GM21717 (cell line): ENCODE measurements at regions not wholly inside any gene's neighbourhood (a gene's known extent, or its start where the extent isn't known, plus 50 kb on each side); places are given as distances from the start of the nearest gene placed in this dataset.

Experiments
- ATAC-seq: cut with Tn5 transposase; IDR thresholded peaks from one replicate; pipeline ENCODE4 v1.9.1; 2021; ENCODE audit warnings: mild to moderate bottlenecking, moderate library complexity; ENCODE audit not compliant: unreplicated experiment

DNA sequence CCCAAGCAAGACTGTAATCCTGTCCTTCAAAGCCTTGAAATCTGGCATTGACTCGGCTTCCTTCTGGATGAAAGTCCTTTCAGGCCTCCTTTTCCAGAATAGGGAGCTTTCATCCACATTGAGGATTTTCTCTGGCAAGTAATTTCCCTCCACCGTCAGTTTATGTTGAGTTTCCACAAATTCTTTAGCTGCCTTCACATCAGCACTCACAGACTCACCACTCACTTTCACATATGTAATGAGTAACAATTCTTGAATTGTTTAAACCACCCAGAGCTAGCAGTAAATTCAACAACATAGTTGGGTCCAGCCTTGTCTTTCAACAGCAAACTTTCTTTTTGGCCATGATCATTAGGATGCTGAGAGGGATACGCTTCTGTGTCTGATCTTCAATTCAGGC lies 84.3 kb upstream of the PRDM11 start:
- no peak for ATAC-seq

DNA sequence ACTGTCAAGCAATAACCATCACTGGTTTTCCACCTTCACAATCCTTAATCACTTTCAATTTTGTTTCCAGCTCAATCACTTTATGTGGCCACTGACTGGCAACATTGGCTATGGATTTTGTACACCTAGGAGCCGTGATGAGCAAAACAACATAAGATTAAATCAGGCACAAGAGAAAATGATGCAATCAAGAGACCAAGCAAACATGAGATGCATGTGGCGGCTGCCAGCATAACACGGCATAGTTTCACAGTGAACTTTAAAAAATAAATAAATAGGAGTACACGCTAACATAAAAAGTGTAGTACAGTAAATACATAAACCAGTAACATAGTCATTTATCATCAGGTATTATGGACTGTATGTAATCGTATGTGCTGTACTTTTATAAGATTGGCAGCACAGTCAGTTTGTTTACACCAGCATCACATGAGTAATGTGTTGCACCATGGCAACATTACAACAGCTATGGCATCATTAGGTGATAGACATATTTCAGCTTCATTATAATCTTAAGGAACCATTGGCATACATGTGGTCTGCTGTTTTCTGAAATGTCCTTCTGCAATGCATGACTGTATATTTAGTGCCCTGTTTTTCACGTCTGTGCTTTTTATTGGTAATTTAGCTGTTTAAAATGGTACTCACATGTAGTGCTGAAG lies 83.3 kb upstream of the PRDM11 start:
- no peak for ATAC-seq

DNA sequence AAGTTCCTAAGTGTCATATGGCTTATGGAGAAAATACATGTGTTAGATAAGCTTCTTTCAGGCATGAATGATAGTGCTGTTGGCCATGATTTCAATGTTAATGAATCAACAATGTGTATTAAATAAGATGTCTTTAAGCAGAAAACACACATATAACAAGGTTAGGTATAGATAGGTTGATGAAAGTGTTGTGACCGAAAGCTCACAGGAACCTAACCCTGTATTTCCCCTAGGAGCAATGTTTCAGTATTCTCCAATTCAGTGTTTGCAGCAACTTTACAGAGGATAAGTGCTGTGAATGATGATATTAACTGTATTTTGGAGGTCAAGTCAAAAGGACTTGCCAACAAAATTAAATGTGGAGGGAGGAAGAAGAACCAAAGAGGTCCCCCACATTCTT lies 82.8 kb upstream of the PRDM11 start:
- ATAC-seq, result no peak

DNA sequence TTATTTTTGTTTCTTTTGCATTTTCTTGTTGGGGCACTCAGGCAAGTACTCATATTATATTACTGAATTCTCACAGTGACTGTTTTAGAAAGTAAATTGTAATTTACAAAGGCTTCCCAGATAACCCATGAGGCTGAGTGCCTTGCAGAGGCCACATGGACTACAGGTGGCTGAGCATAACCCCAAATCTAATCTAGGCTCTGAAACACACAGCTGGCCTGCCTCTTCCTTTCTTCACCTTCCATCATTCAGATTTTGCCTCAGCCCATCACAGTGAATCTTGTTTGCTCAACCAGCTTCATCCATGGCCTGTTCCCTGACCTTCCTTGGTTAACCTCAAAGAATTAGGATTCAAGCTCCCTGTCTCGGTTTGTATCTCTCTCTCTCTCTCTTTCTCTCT lies 78.5 kb upstream of the PRDM11 start:
- ATAC-seq, result no peak

DNA sequence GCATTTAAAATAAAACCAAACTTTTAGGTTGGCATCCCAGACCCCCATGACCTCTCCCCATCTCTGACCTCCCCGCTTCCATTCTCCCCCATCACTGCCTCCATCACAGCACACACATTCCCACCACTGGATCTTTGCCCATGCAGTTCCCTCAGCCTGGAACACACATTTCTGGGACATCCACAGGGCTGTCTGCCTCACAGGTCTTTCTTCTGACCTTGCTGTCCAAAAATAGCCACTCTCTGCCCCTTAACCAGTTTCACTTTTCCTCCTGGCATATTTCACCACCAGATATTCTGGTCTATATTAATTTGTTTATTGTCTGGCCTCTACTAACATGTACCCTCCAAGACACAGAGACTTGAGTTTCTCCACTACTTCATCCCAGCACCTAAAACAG lies 75.2 kb upstream of the PRDM11 start:
- ATAC-seq, result no peak

DNA sequence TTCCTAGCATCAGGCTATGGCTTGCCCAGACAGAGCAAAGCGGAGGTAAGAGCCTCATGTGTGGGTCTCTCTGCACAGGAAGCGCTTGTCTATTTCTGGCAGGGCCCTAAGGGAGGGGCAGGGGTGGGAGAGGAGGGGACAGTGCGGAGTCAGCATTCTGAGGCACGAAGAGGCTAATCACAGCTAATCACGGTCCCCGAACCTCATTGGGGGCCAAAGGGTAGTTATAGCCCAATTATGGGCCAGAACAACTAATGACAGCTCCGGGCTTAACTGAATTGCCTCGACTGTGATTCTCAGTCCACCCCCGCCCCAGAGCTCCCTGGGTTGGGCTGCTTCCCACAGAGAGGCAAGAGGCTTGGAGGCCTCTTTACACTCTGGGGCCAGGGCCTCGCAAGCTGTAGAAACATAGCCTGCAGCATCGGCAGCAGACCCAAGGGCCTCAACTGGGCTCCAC lies 72.7 kb upstream of the PRDM11 start:
- ATAC-seq, result no peak

DNA sequence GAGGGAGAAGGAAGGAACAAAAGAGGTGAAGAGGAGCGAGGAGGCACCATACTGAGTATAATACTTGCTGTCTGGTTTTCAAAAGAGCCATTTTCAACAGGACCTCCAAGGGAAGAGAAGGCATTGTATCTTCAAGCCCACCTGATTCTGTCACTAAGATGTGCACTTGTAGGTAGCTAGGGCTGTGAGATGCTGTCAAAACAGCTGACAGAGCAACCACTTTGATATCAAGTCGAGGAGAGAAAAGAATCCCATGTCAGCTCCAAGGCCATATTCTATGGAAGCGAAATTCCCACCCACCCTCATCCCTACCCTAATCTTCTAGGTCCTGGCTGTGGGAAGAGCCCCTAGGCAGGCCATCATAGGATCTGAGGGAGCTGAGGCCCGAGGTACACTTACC lies 70.9 kb upstream of the PRDM11 start:
- ATAC-seq, result no peak

DNA sequence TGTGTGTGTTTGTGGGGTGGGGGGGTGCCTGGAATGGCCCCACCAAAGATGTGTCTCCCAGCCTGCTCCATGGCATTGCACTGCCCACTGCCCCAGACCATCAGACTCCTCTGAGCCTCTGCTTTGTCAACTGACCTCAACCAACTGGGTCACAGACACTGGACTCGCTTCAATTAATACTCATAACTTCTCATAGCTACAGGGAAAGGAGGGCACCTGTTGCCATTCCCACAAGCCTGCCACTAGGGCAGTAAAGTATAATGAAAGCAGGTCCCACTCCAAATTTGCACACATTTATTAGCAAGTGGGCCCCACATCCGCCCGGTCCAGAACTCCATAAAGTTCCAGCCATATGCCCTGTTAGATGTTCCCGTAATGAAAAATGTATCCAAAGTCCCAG lies 70.5 kb upstream of the PRDM11 start:
- no peak for ATAC-seq

DNA sequence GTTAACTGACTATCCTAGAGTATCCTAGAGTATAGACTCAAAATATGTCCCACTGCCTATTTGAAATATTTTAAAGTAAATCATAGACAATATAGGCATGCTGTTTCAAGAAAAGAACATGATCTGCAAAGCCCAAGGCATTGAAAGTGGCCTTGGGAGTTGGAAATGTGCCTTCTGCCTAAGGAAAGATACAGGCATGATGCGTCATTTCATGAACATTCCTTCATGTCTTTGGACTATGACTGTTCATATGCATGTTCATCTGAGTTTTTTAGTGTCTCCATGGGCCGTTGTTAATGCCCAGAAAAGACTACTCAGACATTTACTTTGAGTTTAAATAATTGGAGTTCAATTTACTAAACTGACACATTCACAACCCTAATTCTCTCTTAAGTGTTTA lies 69.7 kb upstream of the PRDM11 start:
- no peak for ATAC-seq

DNA sequence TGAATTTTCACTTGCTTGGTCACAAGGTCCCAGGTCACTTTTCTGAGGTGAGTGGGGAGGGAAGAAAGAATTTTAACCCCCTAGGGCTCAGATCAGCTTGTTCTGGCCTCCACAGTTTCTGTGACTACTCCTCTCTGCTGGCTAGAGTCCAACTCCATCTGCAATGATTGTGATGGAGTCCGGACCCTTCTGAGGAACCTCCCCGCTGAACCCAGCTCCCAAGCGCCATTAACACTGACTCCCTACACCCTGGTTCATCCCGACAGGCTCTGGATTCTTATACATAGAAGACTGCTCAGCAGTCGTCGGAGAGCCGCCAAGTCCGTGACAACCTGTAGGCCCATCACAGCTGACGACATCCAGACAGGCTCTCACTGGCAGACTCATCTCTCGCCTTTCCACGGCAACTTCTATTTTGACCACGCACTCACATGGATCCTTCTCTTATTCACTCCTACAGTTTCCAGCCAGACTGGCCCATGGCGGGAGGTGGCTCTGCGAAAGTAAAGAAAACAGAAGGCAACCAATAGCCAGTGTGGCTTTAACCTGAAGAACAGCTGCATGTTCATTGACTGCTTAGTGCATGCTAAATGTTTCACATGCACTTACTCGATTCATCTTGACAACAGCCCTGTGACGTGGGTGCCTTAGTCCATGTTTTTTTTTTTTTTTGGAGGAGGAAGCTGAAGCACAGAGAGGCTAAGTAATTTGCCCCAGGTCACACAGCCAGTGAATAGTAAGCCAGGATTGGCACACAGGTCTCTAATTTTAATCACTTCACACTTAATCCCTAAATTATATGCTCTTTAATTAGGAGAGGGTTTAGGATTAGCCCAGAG lies 68.0 kb upstream of the PRDM11 start:
- ATAC-seq, result no peak

DNA sequence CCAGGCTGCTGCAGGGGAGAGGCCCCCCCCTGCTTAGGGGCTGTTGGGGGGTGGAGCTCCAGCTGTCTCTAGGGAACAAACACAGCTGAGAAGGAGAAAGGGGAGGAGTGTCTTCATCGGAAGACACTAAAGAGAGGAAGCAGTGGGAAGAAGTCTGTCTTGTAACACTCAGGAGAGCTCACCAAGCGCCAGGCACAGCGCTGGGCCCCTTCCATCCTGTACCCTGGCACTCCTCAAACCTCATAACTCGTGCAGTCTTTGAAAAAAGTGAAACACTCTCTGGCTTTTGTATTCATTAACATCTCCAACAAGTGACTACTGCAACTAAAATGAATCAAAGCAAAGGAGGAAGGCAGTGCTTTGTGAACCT lies 67.4 kb upstream of the PRDM11 start:
- ATAC-seq, result no peak

DNA sequence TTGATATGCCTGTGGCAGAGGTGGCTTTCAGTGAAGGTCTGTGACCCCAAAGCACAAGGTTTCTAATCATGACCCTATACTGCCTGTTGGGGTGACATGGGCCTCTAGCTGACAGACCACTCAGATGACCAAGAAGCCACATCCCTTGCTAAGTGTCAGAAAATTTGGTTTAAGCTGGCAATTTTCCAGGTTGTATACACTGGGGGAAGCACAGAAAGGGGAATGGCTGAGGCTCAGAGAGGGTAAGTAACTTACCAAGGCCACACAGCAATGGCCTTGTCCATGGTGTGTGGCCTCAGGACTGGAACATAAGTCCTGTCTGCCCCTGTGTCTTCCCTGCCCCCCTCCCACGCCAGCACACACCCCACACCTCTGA lies 66.9 kb upstream of the PRDM11 start:
- ATAC-seq, result no peak

DNA sequence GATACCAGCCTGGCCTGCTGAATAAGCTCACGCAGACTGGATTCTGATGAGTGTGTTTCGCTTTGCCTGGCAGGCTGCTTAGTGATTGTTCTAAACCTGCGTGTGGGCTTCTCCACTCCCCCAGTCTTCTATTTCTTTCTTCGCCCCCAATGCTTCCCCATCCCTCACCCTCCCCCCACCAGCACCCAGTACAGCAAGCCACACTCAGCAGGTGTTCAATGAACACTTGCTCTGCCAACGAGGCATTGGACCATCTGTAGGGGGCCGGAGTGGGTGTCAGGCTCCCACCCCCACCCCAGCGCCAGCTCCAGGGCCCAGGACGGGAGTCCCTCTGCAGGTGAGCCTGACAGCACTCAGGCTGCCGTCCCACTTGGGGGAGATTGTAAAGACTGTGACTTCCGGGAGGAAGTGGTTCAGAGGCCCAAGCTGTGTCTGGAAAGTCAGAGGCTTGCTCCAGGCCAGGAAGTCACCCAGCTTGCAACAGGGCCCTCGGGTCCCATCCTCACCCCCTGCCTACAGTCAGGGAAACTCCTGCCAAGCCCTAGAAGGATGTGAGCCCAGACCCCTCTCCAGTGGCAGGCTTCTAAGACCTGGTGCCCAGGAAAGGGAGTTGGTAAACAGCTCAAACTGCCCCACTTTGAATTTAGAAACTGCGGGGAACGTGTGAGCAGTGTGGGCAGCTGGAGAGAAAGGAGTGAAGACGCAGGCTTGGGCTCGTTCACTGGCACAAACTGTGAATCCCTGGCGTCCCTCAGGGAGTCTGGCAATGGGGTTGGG lies 66.3 kb upstream of the PRDM11 start:
- ATAC-seq, result no peak

DNA sequence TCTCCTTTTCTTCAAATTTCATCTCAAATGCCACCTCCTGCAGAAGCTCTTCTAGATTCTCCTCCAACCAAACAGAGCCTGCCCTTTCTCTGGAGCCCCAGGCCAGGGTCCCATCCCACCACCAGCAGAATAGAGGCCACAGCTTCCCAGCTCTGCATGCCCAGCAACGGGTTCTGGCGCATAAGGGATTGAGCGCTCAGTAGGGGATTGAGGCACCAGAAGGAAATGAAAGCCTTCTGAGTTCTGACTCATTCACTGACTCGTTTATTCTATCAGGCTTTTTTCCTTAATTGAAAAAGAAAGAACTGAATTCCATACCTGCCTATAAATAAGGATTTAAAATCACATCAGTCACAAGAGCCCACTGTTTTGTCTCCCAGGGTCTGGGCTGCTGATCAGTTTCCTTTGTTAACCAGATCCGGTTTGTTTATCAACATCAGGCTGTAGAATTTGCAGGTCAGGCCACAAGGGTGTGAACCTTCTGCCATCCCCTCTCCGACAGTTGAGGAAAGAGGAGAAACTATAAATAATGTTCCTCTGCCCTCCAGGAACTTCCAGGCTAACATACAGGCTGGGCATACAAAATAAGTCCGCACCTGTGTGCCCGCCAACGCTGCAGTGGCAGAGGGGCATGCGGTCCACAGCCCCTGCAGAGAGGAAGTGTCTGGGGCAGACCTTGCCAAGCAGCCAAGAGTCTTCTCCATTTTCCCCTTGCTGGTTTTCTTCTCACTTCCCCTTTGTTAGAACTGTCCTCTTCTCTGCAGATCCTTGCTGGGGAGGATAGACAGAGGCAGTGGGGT lies 63.5 kb upstream of the PRDM11 start:
- no peak for ATAC-seq

DNA sequence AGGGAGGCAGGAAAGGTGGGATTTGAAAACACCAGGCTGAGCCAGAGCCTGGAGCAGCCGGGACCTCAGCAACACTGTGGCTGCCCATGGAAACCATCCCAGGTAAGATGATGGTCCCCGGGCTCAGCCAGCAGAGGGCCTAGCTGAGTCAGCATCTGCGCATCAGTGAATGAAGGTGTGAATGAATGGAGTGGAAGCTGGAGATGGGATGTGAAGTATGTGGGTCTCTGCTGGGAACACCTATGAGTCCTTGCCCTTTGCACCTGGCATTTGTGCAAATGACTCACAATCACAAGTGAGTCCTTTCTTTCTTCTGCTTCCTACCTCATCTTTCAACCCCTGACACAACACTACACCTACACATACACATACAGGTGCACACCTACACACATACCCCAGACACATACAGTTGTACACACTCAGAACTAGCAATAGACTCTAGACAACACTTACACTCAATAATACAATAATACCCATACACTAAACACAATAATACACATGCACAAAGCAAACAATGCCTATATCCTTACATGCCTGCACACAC lies 62.8 kb upstream of the PRDM11 start:
- ATAC-seq, result no peak

DNA sequence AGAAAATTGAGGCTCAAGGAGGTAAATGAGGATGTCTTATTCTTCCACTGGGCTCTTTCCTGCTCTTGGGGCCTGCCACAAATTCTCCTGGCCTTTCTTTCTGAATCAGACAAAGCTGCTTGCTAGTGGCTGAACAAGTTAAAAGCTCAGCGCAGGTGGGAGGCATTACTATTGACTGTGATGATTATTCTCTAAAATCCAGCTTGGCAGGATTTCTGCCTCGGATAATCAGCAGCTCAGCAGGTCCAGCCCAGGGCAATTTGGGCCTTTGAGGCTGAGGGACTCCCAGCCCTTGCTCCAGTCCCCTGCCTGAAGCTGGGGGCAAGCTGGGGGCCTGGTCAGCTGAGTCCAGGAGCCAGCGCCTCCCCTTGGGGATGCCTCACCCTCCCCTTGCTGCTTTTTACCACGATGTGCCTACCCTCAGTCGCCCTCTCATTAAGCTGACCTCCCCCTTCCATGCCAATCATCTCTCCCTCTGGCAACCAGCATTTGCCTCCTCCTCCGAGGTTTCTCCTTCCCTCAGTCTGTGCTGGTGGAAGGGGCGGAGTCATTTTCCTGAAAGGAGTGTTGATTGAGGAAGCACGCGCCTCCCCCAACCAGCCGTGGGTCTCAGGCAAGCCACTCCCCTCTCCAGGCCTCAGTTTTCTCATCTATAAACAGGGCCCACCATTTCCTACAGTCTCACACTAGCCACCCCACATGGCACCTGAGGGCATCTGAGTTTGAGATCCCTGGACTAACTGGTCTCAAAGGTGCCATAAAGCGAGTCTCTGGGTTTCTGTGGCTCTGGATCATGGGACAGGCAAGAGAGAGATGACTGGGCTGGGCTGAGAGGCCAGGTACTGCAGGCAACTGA lies 60.6 kb upstream of the PRDM11 start:
- no peak for ATAC-seq

DNA sequence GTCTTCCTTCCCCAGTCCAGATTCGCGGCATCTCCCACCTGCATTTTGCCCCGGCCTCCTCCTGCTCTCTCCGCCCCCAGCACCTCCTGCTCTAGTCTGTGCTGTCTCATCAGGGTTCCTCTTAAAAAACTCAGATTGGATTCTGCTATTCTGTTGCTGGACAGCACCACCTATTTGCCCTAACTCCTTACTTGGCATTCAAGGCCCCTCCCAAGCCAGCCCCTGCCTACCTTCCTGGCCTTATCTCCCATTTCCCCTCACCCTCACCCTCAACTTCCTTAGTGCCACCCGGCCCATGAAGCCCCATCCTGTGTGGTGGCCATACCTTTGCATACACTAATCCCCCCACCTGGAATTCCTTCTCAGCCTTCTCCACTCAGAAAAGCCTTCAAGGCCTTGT lies 59.9 kb upstream of the PRDM11 start:
- ATAC-seq, result no peak

DNA sequence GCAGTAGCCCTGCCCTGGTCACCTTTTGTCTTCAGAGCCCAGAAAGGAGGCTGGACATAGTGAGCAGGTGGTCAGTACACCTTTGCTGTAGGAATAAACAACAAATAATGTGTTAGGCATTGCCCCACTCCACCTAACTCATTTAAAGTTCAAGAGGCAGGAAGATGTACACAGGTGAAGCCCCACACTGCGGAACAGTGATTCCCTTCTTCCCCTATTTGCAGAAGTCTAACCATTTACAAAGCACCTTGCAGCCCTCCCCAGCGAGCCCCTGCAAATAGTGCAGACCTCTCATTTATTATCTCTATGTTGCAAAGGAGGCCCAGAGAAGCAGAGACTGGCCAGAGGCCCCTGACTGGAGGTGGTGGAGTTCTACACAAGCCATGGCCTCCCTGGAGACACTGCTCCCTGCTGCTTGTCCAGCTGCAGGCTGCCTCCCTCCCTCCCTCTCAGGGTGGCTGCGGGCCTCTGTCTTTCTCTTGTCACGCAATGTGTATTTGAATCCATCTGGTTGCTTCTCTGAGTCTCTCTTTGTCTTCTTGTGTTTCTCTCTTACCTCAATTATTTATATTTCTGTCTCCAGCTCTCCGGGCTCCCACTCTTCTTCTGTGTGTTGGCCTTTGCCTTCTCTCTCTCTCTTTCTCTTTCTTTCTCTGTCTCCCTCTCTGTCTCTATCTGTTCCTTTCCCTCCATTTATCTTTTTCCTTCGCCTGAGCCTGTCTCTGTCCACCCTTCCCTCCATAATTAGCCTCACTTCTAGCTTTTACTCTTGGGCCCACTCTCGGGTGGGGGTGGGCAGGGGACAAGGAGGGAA lies 59.1 kb upstream of the PRDM11 start:
- no peak for ATAC-seq

DNA sequence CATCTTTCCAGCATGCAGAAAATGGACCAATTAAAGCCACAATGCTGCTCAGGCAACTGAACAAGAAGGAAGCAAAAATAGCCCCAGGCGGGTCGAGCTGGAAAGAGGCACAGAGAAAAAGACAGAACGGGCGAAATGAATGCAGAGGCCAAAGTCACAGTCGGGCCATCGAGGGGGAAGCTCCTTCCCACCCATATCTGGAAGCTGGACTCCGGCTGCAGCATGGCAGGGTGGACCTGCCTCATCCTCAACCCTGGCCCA lies 58.6 kb upstream of the PRDM11 start:
- no peak for ATAC-seq
